GM18858 (cell line): ENCODE measurements at regions not wholly inside any gene's neighbourhood (a gene's known extent, or its start where the extent isn't known, plus 50 kb on each side); places are given as distances from the start of the nearest gene placed in this dataset.
"Not testable (repeated sequence)": the region's sequence is repeated elsewhere in the genome, so short reads cannot be mapped to it uniquely, and the experiment has no call there.

Source experiments
- ATAC-seq: cut with Tn5 transposase; IDR thresholded peaks from one replicate; pipeline ENCODE4 v1.9.1; 2021; ENCODE audit not compliant: unreplicated experiment

DNA sequence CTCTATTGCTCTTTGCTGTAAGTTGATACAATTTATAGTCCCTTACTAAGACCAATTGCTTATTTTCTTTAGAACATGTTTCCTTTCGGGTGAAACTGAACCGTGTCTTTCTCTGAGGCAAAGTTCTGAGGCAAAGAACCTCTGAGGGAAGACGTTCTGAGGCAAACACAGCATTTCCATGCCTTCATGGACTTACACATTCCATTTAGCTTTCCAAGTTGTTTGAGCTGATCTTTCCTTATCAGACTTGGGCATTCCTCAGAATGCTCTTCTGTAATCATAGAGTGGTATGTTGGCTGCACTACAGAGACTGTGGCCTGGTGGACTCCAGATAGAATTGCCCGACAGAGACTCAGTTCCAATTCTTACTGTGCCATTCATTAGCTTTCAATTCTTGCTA is 579.1 kb downstream of the KCTD12 start:
- no peak for ATAC-seq

DNA sequence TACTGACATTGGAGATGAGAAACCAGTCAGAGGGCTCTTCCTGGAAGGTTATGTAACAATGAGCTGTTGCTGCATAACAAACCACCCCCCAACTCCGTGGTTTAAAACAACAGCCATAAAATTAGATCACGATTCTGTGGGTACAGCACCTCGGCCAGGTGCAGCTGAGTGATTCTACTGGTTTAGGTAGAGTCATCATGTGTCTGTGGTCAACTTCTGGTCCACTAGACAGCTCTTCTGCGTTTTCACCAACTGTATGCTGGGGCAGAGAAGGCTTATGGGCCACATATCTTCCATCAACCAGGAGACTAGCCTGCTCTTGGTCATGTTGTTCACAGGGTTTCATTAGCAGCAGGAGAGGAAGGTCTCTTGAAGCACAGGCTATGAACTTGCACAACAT is 585.5 kb downstream of the KCTD12 start:
- ATAC-seq = no peak

DNA sequence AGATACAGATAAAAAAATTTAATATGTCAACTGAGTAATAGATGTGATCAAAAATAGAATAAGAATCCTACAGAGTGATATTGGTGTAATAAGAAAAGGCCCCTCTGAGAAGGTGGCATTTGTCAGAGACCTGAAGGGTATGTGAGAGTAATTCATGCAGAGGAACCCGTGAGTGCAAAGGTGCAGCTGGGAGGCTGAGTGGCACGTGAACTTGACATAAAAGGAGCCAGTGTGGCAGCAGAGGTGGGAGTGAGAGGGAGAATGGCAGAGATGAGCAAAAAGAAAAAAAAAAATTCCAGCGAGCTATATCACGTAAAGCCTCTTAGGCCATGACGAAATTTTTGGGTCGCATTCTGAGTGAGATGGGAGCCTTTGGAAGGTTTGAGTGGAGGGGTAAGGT is 588.9 kb downstream of the KCTD12 start:
- no peak for ATAC-seq

DNA sequence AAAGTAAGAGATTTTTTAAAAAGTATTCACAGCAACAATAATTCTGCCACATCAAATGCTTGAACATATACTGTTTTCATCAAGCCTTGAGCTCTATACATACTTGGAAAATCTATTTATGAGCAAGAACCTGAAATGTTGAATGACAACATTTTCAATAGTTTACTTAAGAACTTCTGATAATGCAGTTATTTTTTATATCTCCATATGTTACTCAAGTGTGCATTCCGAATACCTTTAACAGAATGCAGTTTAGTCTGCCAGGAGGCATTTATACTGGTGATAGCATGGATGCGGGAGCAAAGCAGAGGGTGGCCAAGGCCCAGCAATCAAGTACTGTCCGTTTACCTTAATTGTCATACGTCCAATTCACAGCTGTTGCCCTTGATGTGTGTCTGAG is 589.5 kb downstream of the KCTD12 start:
- no peak for ATAC-seq

DNA sequence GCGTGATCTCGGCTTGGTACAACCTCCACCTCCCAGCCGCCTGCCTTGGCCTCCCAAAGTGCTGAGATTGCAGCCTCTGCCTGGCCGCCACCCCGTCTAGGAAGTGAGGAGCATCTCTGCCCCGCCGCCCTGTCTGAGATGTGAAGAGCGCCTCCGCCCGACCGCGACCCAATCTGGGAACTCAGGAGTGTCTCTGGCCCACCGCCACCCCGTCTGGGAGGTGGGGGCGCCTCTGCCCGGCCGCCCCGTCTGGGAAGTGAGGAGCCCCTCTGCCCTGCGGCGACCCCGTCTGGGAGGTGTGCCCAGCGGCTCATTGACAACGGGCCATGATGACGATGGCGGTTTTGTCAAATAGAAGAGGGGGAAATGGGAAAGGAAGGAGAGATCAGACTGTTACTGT is 591.2 kb downstream of the KCTD12 start:
- ATAC-seq = not testable (repeated sequence)

DNA sequence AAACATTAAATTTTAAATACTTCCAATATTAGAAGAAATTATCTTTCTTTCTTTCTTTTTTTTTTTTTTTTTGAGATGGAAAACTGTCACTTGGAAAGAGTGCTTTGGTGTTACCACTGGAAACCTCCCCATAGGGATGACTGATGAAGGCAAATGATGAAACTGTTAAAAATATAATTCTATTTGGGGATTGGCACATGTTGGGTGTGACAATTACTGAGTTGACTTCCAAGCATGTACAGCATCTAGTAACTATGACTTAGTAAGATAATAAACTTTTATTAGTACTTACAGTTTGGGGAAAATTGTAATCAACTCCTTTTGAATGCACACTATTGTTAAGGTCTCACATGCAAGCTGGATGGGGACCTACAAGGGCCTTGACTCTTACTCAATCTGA is 592.5 kb downstream of the KCTD12 start:
- no peak for ATAC-seq

DNA sequence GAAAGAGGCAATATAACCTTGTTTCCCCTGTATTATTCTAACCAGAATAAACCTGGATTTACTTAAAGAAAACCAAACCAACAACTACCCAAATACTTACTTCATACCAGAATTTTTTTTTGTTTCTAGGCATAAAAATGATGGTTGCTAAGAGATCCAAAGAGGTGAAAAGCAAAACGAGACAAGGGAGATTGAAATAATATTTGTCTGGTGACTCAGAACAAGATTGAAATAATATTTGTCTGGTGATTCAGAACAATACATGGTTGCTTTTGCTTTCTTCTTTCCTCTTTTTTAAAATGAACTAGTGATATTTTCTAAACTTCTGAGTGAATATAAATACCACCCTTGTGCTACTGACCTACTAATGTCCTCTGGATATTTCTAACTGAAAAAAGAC is 592.9 kb downstream of the KCTD12 start:
- ATAC-seq = peak; percentile 40

DNA sequence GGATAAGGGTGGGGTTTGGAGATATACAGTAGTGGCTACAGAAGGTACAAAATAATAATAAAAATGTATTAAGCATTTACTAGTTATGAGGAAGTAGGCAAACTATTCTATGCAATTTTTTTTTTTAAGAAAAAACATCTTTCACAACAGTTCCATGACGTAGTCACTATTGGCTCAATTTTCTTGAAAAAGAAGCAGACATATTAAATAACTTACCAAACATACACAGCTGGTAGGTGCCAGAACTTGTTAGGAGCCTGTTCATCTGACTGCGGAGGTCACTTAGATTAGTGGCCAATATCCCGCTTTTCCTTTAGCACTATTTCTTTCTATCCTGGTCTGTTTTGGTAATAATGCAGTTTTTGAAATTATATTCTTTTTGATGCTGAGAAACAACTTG is 593.5 kb downstream of the KCTD12 start:
- no peak for ATAC-seq

DNA sequence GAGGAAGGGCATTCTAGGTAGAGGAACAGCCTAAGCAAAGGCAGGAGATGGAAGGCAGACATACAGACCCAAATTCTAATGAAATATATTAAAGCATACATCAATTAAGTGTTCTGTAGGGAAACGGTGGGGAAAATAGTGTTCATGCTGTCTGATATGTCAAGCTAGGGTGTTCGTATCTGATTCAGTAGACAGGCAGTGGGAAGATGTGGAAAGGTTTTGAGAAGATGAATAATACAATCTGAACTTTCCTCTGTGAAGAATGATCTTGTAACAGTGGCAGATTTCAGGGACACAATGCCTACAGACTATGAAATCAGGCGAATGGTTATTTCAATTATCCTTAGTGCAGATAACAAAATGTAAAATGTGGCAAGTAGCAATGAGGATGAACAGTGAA is 594.2 kb downstream of the KCTD12 start:
- no peak for ATAC-seq

DNA sequence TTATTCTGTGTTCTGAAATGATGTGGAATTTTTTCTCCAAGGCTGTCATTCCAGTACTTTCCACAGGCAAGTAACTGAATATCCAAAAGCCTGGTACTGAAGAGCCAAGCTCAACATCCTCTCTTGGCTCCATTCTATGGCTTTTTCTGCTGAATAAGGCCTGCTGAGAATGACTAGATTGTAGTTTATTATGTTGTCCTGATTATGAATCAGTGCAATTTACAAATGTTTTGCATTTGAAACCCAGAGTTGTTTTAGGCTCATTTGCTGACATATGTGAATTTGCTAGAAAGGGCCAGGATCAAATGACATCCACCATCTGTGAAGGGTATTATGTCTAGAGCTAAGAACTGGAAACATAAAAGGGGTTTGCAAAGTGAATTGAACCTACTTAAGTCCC is 596.6 kb downstream of the KCTD12 start:
- no peak for ATAC-seq

DNA sequence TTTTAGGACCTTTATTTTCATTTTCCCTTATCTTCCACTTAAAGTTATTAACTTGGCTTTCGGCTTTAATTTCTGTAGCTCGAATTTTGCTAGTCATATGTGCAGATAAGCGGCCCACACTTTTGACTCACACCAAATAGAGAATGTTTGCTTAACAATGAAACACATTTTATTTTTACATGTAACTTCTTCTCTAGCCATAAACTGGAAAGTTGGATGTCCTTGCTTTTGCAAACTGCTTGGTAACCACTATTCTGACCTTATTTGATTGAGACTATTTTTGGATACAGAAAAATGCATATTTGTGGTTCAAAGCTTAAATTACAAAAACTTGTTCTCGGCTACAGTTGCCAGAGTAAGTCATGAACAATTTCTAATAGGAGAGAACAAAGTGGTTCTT is 600.0 kb downstream of the KCTD12 start:
- ATAC-seq = no peak

DNA sequence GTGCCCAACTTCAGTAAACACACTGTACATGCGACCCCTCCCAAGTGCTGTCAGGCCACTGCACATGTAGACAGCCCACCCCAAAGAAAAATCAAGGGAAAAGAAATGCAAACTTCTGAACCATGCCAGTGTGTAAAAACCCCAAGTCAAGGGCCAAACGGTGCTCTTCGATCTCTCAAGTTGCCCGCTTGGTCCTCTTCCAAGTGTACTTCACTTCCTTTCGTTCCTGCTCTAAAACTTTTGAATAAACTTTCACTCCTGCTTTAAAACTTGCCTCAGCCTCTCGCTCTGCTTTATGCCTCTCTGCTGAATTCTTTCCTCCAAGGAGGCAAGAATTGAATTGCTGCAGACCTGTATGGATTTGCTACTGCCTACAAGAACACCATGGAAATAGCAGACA is 600.7 kb downstream of the KCTD12 start:
- no peak for ATAC-seq

DNA sequence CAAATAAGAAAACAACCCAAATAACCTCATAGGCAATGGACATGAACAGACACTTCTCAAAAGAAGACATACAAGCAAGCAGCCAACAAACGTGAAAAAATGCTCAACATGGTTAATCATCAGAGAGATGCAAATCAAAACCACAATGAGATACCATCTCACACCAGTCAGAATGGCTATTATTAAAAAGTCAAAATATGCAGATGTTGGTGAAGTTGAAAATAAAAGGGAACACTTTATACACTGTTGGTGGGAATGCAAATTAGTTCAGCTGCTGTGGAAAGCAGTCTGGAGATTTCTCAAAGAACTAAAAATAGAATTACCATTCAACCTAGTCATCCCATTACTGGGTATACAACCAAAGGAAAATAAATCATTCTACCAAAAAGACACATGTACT is 606.4 kb downstream of the KCTD12 start:
- ATAC-seq = not testable (repeated sequence)

DNA sequence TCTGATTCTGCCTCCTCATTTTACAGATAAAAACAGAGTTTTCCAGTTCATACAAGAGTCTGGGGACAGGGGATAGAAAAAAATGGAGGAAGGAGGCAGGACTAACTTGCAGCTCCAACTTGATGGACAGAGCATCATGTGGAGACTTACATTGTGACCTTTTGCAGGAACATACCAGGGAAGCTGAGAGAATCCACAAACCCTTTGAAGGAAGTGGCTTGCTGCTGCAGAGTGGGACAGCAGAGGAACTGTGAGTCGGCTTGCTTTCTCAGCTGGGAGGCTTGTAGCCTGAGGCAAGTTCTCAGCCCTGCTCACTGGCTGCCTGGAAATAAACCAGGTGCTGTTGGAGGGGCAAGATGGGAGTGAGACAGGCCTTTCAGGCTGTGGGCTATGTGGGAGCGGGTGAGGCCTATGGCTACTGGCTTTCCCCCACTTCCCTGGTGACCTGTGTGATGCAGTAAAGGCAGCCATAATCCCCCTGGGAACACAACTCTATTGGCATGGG is 614.4 kb downstream of the KCTD12 start:
- ATAC-seq = no peak

DNA sequence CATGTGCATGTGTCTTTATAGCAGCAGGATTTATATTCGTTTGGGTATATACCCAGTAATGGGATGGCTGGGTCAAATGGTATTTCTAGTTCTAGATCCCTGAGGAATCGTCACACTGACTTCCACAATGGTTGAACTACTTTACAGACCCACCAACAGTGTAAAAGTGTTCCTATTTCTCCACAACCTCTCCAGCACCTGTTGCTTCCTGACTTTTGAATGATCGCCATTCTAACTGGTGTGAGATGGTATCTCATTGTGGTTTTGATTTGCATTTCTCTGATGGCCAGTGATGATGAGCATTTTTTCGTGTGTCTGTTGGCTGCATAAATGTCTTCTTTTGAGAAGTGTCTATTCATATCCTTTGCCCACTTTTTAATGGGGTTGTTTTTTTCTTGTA is 617.9 kb downstream of the KCTD12 start:
- not testable (repeated sequence) for ATAC-seq

DNA sequence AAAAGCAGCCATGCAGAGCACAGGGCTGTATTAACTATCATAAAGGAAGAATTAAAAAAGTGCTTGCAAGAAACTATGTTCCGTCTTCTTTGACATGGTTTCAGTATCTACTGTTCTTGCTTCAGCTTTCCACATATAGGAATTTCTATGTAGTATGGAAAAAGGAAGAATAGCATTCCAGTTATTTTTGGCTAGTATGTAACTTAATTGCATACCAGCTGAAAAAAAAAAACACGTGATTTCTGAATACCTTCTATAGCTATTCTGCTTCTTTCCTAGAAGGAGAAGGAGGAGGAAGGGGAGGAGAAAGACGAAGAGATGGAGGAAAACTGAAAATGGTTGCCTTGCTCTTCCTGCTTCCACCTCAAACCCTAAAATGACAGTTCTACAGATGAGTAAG is 619.0 kb downstream of the KCTD12 start:
- no peak for ATAC-seq

DNA sequence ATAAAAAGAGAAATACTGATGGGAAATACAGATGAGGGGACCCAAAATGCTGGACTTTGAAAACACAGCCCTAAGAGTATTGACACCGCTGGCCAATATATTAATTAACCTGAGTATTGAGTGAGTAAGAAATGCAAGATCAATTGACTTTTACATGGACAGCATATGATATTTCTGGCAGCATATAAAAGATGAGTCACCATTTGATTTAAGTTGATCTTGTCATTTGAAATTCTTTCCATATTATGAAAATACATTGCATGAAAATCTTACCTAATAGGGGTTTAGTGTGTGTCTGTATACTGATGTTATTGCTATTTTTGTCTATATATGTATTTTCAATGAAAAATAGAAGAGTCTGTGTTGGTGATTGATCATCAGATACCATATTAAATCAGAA is 619.6 kb downstream of the KCTD12 start:
- ATAC-seq = no peak

DNA sequence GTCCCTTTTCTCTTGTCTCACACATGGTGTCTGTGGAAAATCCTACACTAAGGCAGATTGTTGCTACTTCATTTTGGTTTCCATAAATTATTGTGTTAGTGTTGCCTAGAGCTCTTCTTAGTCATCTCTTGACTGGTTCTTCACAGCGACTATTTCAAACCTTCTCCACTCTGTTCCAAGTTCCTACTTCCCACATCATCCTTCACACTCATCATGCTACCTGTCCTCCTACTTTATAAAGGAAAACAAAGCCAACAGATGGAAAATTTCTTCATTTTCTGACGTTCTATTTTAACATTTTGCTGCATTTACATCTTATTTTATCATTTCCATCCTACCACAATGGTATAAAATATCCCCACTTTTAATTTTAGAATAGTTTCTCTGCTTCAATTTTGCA is 614.1 kb downstream of the LMO7 start:
- ATAC-seq = no peak

DNA sequence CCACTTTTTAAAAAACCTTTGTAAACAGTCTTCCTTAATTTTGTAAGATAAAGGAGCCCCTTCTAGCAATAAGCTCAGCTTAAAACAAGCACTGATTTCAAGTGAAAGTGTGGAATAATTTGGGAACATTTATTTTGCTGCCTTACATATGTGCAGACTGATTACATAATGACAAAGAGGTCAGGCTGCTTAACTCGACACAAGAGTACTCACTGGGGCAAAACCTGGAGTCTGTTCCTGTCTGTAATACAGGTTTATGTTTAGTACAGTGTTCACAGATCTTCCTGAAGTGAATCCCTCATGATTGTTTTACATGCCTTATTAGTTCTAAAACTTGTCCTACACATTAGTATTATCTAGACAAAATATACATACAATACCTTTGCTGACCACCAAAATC is 609.8 kb downstream of the LMO7 start:
- no peak for ATAC-seq

DNA sequence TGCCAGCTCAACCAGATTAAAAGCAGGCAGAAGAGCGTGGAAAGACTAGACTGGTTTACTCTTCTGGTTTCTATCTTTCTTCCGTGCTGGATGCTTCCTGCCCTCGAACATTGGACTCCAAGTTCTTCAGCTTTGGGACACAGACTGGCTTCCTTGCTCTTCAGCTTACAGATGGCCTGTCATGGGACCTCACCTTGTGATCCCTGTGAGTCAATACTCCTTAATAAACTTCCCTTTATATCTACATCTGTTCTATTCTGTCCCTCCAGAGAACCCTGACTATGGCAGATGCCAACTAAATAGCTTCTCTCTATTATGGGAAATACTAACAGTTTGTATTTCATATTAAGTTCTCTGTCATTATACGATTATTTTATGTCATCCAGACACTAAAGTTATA is 609.1 kb downstream of the LMO7 start:
- no peak for ATAC-seq

DNA sequence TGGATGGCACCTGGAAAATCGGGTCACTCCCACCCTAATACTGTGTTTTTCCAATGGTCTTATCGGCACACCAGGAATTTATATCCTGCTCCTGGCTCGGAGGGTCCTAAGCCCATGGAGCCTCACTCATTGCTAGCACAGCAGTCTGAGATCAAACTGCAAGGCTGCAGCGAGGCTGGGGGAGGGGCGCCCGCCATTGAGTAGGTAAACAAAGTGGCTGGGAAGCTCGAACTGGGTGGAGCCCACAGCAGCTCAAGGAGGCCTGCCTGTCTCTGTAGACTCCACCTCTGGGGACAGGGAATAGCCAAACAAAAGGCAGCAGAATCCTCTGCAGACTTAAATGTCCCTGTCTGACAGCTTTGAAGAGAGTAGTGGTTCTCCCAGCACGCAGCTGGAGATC is 607.0 kb downstream of the LMO7 start:
- not testable (repeated sequence) for ATAC-seq

DNA sequence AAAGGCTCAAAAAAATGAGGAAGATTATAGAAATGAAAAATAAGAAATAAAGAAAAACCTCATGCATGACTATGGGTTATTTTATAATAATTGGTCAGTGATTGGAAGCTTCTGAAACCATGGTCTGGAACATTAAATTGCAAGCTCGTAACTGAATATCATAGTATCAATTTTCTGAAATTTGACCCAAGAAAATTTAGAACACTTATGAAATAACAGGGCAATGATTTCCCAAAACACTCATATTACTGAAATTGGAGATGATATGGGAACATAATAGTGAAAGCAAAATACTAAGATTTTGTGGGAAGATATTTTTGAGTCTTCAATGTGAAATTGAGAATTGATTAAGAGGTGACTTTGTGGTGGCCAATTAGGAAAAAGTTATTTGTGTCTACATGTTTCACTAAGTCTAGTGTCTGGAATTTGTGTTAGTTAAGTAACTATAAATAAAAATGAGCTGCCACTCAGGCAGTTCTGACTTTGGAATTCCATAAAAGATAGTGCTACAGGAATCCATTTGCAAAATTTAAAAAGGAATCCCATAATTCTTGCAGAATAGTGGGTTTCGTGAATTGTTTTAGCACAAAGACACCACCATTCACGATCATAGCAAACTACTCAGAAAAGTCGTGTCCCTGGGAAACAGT is 603.0 kb downstream of the LMO7 start:
- ATAC-seq = no peak

DNA sequence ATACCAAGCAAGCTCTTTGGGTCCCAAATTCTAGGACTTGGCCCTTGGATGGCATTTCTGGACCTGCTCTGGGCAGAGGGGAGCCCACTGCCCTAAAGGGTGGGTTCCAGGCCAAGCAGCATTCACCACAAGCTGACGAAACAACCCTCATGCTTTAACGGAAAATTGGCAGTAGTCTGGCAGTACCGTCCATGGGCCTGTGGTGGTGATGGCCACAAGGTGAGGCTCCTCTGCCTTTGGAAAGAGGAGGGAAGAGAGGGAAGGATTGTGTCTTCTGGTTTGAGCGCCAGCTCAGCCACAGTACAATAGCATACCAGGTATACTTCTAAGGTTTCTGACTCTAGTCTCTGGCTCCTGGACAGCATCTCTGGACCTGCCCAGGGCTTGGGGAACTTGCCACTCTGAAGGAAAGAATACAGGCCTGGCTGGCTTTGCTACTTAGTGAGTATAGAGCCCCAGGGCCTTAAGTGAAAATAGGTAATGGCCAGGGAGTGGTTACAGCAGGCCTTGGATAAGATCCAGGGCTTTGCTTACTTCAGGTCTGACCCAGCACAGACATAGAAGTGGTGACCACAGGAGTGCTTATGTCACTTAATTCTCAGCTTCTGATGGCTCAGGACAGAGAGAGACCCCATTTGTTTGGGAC is 595.5 kb downstream of the LMO7 start:
- ATAC-seq = no peak
